ENCODE measurements at regions not wholly inside any gene's neighbourhood (a gene's known extent, or its start where the extent isn't known, plus 50 kb on each side); places are given as distances from the start of the nearest gene placed in this dataset.

DNA sequence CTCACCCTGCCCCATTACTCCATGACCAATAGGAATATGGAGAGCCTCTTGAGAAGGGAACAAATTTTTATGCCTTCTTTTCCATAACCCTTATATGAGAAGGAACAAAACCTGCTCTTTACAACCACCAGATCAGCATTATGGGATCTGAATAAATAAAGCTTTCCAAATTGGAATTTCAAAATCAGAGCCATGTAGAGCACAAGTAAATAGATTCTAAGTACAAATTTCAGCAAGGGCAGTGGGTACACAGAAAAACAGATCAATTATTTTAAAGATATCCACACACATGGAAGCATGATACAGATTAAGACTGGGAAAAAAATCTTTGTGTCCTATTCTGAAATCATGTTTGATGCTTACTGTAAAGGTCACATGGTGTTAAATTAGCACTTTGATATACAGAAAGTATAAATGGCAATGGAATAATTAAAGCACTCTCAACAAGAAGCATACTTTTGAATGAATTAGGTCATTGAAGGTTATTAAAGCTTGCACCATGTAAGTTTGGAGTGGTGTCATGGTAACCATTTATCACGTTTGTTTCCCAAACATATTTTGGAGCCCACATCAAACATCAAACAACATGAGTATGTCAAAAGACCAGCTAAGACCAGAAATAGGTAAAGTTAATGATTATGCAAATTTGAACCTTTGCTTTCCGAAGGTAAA lies 75.9 kb upstream of the AVPR1A start:
- no peak for DNase-seq

DNA sequence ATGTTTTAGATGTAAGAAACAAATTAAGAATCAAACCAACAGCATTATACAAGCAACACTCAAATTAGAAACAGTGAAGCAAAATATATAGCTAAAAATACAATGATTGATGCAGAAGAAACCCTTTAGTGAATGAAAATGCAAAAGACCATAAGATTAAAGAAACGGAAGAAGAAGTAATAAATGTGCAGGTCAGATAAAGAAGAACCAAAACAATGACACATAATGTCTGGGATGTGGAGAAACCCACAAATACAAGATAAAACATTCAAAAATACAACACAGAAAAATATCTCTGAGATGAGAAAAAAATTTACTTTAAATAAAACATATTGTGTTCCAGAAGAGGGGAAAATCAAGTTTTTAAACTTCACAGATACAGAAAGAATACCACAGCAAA lies 73.4 kb upstream of the AVPR1A start:
- DNase-seq = no peak

DNA sequence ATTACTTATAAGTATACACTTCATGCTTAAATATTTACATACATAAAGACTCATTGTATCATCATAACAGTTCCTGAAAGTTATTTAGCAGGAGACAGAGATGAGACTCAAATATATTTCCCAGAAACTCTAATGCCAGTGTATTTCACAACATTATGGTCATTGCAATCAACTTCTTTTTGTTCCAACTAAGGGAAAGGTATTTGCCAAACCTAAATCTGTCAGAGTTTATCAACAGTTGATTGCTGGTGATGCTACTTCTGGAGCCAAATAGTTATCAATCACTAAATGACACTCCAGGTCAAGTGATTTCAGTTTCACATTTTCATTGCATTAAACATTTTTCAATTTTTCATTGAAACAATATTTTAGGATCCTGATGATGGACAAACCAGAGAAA lies 72.1 kb upstream of the AVPR1A start:
- DNase-seq = no peak

DNA sequence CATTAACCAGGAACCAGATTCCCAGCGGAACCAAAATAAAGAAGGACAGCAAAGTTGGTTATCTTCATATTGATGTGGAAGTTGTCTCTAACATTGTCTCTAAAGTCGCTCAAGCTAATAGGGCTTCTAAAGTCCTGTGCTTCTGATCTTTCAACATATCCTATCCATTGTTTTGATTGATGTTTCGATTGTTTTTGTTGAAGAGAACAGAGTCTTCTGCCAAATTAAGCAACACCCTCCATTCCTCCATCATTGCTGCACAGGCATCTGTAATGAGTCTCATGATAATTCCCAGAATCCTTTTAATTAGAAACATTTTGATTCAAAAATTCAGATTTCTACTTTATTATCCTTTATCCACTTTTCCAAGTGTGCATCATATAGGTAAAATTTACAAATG lies 71.6 kb upstream of the AVPR1A start:
- DNase-seq = no peak

DNA sequence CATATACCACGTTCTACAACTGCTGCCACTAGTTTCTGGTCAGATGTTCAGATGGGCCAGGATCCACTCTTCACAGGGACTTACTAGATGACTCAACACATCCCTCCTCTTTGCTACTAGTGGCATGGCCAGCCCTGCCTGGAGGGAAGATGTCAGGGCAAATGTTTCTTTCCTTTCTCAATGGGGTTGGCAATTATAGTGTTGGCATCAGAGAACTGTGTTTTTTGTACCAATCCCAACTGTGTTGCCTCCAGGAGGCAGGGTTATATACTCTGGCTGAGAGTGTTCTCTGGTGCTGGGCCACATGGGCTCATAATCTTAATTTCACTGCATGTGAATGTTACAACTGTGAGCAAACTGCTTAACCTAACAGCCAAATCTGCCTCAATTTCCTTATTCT lies 69.9 kb upstream of the AVPR1A start:
- no peak for DNase-seq

DNA sequence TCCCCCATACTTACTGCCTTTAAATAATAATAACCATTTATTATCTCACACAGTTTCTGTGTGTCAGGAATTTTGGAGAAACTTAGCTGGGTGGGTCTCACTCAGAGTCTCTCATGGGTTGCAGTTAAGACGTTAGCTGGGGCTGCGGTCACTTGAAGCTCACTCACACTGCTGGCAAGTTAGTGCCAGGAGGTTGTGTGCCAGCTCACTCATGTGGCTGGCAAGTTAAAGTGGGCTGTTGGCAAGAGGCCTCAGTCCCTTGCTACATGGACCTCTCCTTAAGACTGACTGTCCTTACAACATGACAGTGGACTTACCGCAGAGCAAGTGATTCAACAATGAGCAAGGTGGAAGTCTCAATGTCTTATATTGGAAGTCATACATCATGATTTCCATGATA lies 61.3 kb upstream of the AVPR1A start:
- no peak for DNase-seq

DNA sequence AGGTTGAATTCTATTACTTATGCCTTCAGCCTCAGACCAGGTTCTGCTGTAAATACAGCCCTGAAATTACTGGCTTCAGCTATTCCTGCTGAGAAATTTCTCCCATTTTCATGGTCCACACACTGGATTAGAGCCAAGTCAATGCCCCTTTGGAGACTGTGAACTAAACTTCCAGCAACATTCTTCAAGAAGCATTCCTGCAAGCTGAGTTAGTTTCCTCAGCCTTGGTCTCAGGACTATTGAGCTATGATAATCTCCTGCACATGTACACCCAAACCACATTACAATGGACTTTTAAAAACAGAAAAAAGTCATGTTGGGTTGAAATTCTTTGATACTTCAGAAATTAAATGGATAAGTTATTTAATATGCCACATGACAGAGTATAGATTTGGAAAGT lies 58.0 kb upstream of the AVPR1A start:
- no peak for DNase-seq

DNA sequence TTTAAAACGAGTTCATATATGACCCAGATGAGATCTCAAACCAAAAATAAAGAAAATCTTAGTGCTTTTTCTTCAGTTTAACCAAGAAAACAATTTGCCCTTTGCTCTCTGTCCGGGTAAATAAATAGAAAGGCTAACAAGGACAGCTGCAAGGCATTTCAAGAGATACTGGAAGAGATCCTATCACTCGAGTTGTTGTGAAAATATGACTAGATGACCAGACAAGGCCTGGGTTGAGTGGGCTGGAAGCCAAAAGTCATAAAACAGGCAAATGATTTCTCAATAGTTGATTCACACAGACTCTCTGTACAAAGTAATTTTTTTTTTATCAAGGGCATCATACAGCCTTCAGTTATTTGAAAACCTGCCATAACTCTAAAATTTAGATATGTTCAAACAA lies 55.9 kb upstream of the AVPR1A start:
- DNase-seq = no peak

DNA sequence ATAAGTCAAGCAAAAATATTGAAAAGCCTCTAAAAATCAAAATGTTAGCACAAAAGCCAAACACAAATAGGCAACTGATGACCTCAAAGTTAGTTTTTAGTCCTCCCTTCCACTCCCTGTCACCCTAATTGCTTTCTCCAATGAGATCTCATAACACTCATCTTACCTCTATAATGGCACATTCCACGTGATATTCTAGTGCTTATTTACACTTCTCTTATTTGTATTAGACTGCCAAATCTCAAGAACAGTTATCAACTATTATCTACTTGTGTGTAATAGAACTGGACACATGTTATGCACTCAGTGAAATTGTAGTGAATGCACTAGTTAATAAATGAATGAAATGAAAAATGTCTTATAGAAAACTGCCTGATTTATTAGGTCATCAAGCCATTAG lies 55.5 kb upstream of the AVPR1A start:
- DNase-seq = no peak

Measured in islet precursor cell (in vitro differentiated cells).